ENCODE measurements at regions not wholly inside any gene's neighbourhood (a gene's known extent, or its start where the extent isn't known, plus 50 kb on each side); places are given as distances from the start of the nearest gene placed in this dataset.
A peak's percentile ranks its signal among the peaks of the same experiment; 100 is the strongest.

GRCh38 chr13:74258961-74259360 lies 124.8 kb upstream of the KLF12 start:
- DNase-seq (no peak), ATAC-seq (no peak)
- Histone ChIP-seq H3K27me3 (no peaks in the 10 kb centered on the region), H3K36me3 (no peaks in the 10 kb centered on the region), H3K4me3 (no peak overlapping the region), H3K4me1 (no peaks in the 10 kb centered on the region), H3K27ac (no peak overlapping the region), H3K9me3 (no peaks in the 10 kb centered on the region)
- 88% methylated on average over 4 of the region's 4 CpGs for WGBS (ENCODE audit: insufficient coverage, low coverage, low lambda C conversion rate, missing lambda C conversion rate)
- TF ChIP-seq CTCF (IDR thresholded peaks at IDR 0.05) (no peak), POLR2A (IDR thresholded peaks at IDR 0.05) (no peak)
- intact Hi-C loops (cut with DNase I), result no loop called here

GRCh38 chr13:74256969-74257368 lies 122.8 kb upstream of the KLF12 start:
- H3K4me1 ChIP-seq, result no peaks in the 10 kb centered on the region
- DNase-seq, result no peak
- WGBS (ENCODE audit: insufficient coverage, low coverage, low lambda C conversion rate, missing lambda C conversion rate), result 86% methylated on average over 4 of the region's 4 CpGs
- H3K36me3 ChIP-seq, result no peaks in the 10 kb centered on the region
- H3K4me3 ChIP-seq, result no peak overlapping the region
- TF ChIP-seq CTCF (IDR thresholded peaks at IDR 0.05), result no peak
- no peak for TF ChIP-seq POLR2A (IDR thresholded peaks at IDR 0.05)
- no peak overlapping the region for H3K27ac ChIP-seq
- no peaks in the 10 kb centered on the region for H3K9me3 ChIP-seq
- no peaks in the 10 kb centered on the region for H3K27me3 ChIP-seq
- ATAC-seq, result no peak
- intact Hi-C loops (cut with DNase I), result no loop called here

GRCh38 chr13:74253161-74253560 lies 119.0 kb upstream of the KLF12 start:
- no peaks in the 10 kb centered on the region for H3K36me3 ChIP-seq
- no peaks in the 10 kb centered on the region for H3K27me3 ChIP-seq
- no peak overlapping the region for H3K4me3 ChIP-seq
- no peak overlapping the region for H3K27ac ChIP-seq
- 11% methylated on average over 1 of the region's 1 CpG for whole genome bisulfite sequencing (ENCODE audit: insufficient coverage, low coverage, low lambda C conversion rate, missing lambda C conversion rate)
- ATAC-seq (no peak), DNase-seq (no peak)
- intact Hi-C loops (cut with DNase I), result no loop called here
- H3K4me1 ChIP-seq, result no peaks in the 10 kb centered on the region
- TF ChIP-seq POLR2A (IDR thresholded peaks at IDR 0.05) (no peak), CTCF (IDR thresholded peaks at IDR 0.05) (no peak)
- H3K9me3 ChIP-seq, result no peaks in the 10 kb centered on the region

- Histone ChIP-seq H3K27ac (no peak overlapping the region), H3K27me3 (no peaks in the 10 kb centered on the region), H3K4me1 (no peaks in the 10 kb centered on the region), H3K36me3 (no peaks in the 10 kb centered on the region), H3K9me3 (no peaks in the 10 kb centered on the region), H3K4me3 (no peak overlapping the region)
- intact Hi-C loops (cut with DNase I), result no loop called here
- peak in 1 of 4 donors; percentile 17 for ATAC-seq
- TF ChIP-seq POLR2A (IDR thresholded peaks at IDR 0.05), result no peak
- no peak for TF ChIP-seq CTCF (IDR thresholded peaks at IDR 0.05)
- DNase-seq, result no peak
- 88% methylated on average over 4 of the region's 5 CpGs for WGBS (ENCODE audit: insufficient coverage, low coverage, low lambda C conversion rate, missing lambda C conversion rate)
These were observed 117.7 kb upstream of the KLF12 start for GRCh38 chr13:74251778-74252519.
